ENCODE measurements at regions not wholly inside any gene's neighbourhood (a gene's known extent, or its start where the extent isn't known, plus 50 kb on each side); places are given as distances from the start of the nearest gene placed in this dataset.

- DNase-seq, result no peak
Measured at GRCh38 chr9:88221105-88221504, 82.8 kb upstream of the SPATA31C2 start.

- DNase-seq, result no peak
Measured at GRCh38 chr9:88220652-88221051, 82.4 kb upstream of the SPATA31C2 start.

GRCh38 chr9:88219601-88220000 lies 81.3 kb upstream of the SPATA31C2 start:
- DNase-seq, result no peak

GRCh38 chr9:88218726-88219125 lies 80.5 kb upstream of the SPATA31C2 start:
- DNase-seq, result no peak

- no peak for DNase-seq
Measured at GRCh38 chr9:88216126-88216995, 78.1 kb upstream of the SPATA31C2 start.

- DNase-seq, result no peak
Measured at GRCh38 chr9:88215196-88216125, 77.2 kb upstream of the SPATA31C2 start.

- no peak for DNase-seq
Measured at GRCh38 chr9:88202321-88202720, 64.0 kb upstream of the SPATA31C2 start.

GRCh38 chr9:88198341-88198807 lies 60.1 kb upstream of the SPATA31C2 start:
- DNase-seq, result no peak

GRCh38 chr9:88197781-88198340 lies 59.6 kb upstream of the SPATA31C2 start:
- DNase-seq, result no peak

- DNase-seq, result no peak
Measured at GRCh38 chr9:88197016-88197415, 58.7 kb upstream of the SPATA31C2 start.

- DNase-seq, result no peak
Measured at GRCh38 chr9:88196142-88196790, 58.0 kb upstream of the SPATA31C2 start.

GRCh38 chr9:88193766-88194165 lies 55.5 kb upstream of the SPATA31C2 start:
- DNase-seq, result no peak

- DNase-seq, result no peak
Measured at GRCh38 chr9:88191456-88191855, 53.2 kb upstream of the SPATA31C2 start.

GRCh38 chr9:88189371-88189770 lies 51.1 kb upstream of the SPATA31C2 start:
- no peak for DNase-seq

All from SHP77 (cell line).